ENCODE measurements at regions not wholly inside any gene's neighbourhood (a gene's known extent, or its start where the extent isn't known, plus 50 kb on each side); places are given as distances from the start of the nearest gene placed in this dataset.

- TF ChIP-seq POLR2A (IDR thresholded peaks at IDR 0.05) = no peak
- TF ChIP-seq, protein P1, sequence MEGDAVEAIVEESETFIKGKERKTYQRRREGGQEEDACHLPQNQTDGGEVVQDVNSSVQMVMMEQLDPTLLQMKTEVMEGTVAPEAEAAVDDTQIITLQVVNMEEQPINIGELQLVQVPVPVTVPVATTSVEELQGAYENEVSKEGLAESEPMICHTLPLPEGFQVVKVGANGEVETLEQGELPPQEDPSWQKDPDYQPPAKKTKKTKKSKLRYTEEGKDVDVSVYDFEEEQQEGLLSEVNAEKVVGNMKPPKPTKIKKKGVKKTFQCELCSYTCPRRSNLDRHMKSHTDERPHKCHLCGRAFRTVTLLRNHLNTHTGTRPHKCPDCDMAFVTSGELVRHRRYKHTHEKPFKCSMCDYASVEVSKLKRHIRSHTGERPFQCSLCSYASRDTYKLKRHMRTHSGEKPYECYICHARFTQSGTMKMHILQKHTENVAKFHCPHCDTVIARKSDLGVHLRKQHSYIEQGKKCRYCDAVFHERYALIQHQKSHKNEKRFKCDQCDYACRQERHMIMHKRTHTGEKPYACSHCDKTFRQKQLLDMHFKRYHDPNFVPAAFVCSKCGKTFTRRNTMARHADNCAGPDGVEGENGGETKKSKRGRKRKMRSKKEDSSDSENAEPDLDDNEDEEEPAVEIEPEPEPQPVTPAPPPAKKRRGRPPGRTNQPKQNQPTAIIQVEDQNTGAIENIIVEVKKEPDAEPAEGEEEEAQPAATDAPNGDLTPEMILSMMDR (IDR thresholded peaks at IDR 0.05) = no peak
Measured at GRCh38 chr18:72378016-72378415, 166.1 kb downstream of the CBLN2 start.

Measured in tibial nerve (tissue), 3 donors.